NCI-H1105 treated with DMSO at 0.1 percent for 48 hours (cell line): ENCODE measurements at regions not wholly inside any gene's neighbourhood (a gene's known extent, or its start where the extent isn't known, plus 50 kb on each side); places are given as distances from the start of the nearest gene placed in this dataset.

ENCODE experiments used
- DNase-seq: peaks from one replicate; lab custom pipeline; 2025; lab: John Stamatoyannopoulos, UW

DNA sequence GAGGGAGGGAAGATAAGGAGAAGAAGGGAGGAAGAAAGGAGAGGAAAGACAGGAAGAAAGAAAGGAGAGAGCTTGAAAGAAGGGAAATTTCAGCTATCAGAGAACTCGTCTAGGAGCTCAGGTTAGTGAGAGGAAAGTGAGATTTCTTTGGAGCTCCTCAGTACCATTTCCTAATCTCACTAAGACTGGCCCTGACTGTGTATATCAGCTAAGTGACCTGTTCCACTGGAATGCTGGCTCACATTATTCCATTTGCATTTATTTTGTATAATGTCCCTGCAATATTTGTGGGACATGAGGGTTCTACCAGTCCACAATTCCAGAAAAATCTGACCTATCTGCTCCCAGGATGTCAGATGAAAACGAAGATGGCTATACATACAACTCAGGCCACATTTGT lies 114.7 kb upstream of the CELF2 start:
- DNase-seq, result no peak

DNA sequence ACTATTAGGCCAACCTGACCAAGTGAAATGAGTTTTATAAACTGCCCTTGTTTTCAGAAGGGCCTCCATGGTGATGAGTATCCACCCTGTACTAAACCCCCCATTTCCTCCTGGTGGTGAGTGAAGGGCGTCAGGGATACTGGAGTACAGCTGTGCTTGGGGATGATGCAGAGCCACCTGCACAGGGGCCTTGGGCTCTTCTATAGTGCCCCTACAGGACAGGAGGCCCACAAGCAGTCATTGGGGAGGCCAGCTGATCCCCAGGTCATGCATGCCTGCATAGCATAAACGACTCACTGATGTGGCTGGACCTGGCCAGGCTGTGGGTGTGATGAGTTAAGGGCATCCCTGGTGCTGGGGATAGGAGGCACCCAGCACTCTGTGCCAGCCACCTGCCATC lies 114.1 kb upstream of the CELF2 start:
- DNase-seq, result no peak

DNA sequence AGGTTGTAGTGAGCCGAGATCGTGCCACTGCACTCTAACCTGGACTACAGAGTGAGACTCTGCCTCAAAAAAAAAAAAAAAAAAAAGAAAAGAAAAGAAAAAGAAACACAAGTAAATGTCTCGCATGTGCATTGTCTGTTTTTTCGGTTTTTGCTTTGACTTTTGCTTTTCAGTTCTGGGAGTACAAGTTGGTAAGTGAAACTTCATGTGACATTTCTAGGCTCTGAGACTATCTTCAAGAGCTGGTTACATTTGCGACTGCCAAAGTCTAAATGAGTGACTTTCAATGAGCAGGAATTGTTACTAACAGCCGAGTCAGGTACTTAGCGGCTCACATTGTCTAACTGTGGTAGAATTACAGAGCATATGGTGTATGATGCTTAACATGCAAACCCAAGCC lies 107.0 kb upstream of the CELF2 start:
- DNase-seq, result no peak

DNA sequence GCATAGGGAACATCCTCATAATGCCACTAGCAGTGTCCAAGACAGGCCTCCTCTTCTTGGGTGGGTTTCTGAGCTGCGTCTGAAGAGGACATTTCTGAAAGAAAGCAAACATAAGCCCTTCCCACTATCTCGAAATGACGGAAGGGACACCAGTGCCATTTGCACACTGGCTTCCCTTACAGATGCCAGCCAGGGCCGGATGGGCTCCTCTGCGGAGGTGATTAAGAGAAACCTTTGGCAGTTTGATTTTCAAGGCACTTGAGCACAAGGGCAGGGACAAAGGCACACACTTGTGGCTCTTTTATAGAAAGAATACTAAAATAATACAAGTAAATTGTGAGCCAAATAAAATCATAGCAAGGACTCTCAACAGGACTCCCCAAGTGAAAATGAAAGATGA lies 106.6 kb upstream of the CELF2 start:
- DNase-seq, result no peak

DNA sequence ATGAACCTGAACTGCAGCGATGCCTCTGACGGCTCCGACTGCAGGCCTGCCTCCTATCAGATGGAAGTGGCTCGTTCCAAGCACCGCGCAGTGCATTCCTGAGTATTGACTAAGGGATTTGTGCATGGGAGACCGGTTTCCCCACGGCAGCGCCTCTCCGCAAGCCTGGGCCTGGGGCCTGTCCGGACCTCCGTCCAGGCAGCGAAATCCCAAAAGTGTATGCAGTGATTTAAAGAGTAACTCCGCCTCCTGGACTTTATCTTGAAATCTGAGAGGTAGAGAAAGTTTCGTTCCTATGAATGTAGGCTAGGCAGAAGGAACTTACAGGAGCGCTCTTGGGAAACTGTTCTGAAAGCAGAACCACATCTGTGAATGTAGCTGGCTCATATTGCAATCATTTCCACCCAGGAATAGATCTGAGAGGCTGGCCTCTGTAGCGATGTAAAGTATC lies 106.2 kb upstream of the CELF2 start:
- DNase-seq, result no peak

DNA sequence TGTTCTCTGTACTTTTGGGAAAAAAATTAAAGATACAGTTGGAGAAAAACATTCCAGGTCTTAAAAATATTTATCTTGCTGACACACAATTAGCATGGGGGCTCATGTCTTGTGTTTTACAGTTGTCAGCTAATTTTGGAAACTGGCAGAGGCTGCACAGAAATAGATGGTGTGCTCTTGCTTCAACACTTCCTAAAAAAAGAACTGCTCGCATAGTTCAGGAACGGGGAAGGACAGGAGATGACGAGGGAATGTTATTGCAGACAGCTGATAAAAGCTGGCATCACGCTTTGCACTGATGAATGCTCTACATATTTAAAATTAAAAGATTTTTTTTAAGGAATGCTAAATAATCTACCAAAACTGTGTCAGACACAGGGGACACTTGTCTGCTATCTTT lies 103.5 kb upstream of the CELF2 start:
- DNase-seq, result no peak

DNA sequence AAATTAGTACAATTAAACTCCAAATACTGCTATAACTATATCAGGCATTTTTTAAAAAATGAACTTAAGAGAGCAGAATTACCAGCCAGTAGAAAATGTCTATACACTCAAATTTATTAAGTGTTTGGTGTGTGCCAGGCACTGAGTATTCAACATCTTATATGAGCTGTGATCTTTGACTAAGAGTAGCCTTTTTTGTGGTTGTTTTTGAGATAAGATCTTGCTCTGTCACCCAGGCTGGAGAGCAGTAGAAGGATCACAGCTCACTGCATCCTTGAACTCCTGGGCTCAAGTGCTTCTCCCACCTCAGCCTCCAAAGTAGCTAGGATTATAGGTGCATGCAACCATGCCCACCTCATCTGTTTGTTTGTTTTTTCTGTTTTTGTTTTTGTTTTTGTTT lies 102.5 kb upstream of the CELF2 start:
- DNase-seq, result no peak

DNA sequence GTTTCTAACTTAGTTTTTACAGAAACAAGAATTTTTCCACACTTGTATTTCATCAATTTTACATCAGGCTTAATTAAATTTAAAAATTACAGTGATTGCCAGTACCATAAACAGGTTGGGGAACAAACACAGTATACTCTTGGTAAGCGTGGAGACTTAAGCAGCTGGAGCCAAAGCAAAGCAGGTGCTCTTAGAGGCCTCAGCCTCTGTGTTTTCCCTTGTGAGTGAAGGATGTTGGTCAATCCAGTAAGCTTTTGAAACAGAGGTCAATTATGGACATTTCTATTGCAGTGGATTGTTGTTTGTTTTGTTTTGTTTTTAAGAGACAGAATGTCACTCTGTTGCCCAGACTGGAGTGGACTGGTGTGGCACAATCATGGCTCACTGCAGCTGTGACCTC lies 100.6 kb upstream of the CELF2 start:
- no peak for DNase-seq

DNA sequence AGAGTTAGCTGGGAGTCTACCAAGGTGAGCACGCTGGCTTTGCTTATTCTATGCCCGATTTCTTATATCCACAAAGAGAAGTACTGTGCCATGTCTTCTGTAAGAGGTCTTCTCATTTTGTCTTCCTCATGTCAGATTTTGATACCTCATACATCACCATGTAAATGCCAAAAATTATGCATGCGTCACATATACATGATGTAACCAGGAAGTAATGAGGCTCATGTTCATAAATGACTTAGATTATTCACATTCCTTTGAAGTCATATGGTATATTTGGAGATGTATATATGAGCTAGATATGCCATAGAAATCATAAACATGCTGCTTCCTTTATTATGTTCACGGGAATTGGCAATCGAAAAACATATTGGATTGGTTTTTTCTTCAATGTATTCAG lies 97.7 kb upstream of the CELF2 start:
- DNase-seq, result no peak

DNA sequence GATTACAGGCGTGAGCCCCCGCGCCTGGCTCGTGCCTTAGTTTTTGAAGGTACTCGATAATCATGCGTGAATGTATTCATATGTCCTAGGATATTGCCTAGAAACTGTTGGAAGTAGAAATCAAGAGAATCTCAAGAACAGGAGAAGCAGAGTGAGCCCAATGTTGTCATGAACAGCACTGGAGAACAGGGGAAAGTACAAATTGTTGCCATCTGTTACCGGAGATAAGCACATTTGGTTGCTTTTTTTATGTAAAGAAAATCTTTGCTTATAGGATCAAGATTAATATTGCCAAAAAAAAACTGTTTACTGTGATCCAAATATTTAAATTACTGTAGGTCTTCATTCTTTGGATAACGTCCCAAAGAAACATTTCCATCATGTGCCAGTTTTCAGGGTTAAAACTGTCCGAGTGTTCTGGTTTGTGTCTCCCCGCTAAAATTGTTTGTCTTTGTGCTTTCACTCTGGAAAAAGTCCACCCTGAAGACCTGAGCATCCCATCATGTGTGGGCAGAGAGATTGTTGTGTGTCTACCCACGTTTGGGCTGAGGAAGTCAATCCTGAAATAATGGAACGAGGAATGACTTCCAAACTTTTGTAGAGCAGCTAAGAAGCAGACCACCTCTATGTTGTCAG lies 95.7 kb upstream of the CELF2 start:
- no peak for DNase-seq

DNA sequence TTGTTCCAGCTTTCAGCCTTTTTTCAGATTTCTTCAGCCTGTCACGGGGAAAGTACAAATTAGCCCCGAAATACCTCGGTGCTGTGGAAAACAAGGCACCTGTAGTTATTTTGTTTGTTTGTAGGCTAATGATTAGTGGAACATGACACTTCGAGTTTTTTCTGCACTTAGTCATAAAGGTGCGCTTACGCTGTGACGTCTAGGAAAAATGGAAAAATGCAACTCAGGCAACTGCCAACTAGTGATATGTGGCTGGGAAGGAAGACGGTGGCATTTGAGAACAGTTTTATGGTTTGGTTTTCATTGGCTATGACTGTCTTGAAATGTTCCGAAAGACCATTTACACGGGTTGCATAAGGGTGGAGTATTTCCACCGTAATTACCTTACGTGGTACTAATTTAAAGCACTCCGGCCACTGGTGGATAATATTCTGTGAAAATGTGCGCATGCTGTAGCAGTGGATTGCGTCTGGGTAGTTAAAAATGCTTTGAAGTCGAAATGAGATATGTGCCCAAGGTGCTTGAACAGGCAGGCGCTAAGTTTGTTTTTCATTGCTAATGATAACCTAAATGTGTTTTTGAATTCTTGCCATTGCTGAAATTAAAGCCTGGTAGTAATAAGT lies 94.5 kb upstream of the CELF2 start:
- DNase-seq, result no peak

DNA sequence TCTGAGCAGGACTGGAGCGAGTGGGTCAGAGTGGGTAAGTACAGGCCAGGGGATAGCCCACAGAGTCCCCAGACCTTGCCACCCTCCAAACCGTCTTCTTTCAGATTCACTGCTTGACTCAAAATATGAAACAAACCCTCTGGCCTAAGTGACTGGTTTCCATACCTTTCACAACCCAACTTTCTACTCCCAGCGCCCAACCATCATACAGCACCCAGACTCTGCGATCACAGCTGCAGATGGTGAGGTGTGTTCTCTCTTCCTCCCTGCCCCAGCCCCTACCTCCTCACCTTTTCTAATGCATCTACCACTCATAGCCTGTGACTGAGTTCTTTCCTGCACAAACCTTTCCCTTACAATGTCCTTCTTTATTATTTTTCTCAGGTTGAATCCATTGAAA lies 92.0 kb upstream of the CELF2 start:
- no peak for DNase-seq

DNA sequence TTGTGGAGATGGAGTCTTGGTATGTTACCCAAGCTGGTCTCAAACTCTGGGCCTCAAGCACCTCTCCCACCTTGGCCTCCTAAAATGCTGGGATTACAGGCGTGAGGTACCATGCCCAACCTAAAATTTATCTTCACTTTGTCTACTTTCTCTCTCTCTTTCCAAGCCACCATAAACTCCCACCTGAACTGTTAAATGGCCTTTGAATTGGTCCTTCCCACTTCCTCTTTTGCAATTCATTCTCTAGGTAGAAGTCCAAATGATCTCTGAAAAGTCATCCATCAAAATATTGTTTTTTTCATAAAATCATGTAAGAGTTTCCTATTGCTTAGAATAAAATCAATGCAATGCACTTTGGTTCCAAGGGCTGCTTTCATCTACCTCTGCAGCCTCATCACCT lies 90.1 kb upstream of the CELF2 start:
- no peak for DNase-seq

DNA sequence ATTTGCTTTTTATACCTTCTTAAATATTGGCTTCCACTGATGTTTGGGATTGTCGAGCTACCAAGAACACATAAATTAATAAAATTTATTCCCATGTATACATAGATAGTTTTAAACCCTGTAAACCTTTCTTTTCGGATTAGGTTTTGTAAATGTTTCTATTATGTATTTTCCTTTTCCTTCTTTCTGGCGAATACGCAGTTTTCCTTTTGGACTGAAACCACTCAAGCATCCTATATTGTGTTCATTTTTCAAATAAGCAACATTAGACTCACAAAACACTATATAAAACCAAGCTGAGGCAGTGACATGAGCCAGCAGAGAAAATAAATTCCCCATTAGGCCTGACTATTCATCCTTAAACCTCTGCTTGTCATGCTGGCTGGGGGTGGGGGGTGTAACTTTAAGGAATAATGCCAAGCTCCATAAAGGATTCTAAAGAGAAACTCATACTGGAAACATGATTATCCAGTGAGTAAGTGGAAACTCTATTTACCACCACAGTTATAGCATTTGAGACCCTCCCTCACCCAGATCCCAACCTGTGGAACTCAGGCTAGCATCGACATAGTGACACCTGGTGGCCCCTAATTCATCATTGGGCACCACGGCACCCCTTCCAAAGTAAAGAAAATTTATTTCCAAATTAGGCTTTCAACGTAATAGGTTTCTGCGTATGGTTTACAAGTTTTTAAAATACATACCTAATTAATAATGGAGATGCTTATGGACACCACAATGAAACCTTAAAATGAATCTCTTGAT lies 86.5 kb upstream of the CELF2 start:
- DNase-seq, result no peak

DNA sequence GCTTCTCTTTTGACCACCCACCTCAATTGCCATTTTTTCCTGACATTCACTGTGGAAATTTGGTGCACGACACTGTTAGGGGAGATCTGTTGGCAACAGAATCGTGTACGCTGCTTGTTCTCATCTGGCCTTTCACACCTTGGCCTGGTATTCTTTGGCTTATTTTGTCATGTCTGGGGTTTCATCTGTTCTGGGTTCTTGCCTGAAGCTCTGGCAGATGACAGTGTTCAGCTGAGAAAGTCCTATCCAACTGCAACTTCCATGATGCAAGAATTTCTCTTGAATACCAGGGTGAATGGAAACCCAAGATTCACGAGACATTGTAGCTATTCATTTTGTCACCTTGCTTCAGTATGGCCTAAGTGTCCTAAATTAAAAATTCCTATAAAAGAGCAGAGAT lies 82.6 kb upstream of the CELF2 start:
- DNase-seq, result no peak

DNA sequence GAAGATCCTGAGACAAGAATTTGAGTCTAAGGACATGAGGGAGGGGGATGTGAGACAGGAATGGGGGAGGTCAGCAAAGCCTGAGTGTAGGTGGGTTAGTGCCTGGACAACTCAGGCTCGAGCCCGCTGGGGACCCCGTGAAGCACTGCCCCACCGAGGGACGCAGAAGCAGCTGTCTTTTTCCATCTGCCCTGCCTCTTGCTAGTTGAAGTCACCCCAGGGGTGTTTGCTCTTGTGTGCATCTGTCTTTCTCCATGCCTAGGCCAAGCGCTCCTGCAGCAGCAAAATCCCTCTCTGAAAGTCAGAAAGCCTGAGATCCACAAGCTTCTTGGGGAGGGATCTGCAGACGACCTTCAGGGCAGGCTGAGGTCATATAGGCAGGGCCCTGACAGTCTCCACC lies 79.0 kb upstream of the CELF2 start:
- DNase-seq, result no peak

DNA sequence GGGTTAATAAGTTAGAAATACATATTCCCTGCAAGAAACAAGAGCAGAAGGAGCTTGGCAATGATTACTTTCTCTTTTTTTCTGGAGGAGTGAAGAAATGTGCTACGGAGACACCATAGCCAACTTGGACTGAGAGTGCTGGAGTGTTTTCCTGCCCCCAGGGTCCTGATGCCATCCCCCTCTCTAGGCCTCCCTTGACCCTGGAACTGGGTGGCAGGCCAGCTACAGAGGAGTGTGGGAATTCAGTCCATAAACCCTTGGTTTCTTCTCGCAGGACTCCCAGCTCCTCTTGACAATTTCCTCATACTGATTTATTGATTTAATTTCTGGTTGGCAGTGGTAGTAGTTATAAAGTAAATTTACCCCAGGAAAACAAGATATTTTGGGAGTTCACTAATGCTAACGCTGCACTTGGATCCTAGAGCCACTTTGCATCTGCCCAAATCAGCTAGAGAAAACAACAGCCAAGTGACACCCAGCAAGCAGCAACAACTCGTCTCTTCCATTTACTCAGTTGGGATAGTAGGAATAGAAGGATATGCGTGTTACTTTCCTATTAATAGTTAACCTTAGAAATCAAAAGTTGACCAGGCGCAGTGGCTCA lies 76.4 kb upstream of the CELF2 start:
- no peak for DNase-seq

DNA sequence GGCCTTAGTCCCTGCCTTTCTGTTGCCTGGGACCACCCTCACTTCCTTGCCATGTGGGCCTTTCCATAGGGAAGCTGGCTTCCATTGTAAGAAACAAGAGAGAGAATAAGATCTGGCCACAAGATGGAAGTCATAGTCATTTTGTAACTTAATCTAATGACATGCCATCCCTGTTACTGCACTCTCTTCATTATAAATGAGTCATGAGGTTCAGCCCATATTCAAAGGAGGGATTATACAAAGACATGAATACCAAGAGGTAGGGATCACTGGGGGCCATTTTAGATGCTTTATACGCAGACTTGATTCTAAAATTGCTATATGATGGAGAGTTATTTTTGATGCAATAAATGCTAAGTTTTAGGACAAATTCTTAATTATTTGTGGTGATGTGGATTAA lies 75.2 kb upstream of the CELF2 start:
- no peak for DNase-seq

DNA sequence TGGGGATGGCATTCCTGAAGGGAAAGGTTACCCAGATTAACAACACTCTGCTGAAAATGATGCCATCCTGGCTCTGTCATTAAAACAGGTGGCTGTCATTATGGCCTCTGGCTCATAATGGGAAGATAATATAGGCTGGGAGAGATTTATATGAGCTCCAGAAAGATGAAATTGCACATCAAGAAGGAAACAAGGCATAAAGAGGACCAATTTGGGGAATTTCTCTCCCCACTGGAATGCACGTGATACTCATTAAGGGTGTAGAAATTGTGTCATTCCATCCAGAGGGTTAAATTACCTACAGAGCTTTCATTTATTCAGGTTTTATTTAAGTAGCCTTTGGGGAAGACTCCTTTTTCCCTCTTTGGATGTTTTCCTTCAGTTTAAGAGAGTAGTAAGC lies 71.6 kb upstream of the CELF2 start:
- no peak for DNase-seq

DNA sequence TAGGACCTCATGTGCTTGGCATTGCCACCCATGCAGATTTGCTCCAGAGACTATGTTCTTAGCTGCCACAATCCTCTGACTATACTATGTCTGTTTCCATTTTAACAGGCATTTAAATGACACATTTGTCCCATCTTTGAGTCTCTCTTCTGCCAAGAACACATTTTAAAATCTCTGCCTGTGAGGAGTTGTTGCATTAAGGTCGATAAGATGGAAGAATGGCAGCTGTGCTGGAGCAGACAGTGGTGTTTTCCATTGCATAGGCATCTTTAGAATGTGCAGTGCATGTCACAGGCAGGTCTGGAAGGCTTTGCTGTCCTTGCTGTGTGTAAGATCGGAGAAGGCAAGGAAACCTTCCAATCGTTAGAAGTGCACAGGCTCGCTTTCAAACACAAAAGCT lies 70.9 kb upstream of the CELF2 start:
- no peak for DNase-seq

DNA sequence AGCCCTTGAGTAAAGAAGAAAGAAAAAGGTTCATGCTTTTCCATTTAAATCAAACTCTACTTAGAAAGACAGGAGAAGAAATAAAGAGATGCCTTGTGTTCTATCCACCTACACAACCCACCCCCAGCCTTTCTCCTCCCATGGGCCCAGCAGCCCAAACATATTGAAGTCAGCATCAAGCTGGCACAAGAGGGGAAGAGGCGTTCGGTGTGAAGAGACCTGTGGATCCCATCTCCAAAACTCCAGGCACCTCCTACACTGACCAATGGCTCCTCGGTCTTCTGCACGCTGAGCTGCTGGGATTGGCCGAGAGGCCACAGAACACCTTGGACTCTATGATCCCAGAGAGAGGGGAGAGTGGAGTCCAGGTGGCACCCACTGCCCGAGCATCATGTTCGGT lies 66.0 kb upstream of the CELF2 start:
- DNase-seq, result no peak

DNA sequence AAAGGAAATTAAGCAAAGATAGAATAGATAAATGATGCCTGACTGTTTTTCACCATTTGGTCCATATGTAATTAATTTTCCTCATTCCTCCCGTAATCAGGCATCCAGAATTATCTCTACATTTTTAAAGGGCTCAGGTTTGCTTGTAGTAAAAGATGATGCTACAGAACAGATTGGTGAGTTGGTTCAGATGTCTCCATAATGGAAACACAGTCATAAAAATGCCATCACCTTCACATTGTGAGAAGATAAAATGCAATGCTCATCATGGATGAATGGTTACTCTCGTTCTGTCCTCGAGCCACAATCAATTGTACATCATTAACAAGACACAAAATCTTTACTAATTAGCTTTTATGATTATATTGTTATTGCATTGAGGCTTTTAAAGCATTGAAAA lies 64.9 kb upstream of the CELF2 start:
- no peak for DNase-seq
